GM18499 (cell line): ENCODE measurements at regions not wholly inside any gene's neighbourhood (a gene's known extent, or its start where the extent isn't known, plus 50 kb on each side); places are given as distances from the start of the nearest gene placed in this dataset.
"Not testable (repeated sequence)": the region's sequence is repeated elsewhere in the genome, so short reads cannot be mapped to it uniquely, and the experiment has no call there.

Experiments
- ATAC-seq: cut with Tn5 transposase; IDR thresholded peaks from one replicate; pipeline ENCODE4 v1.9.1; 2021; ENCODE audit warnings: moderate number of reproducible peaks; ENCODE audit not compliant: insufficient read depth, unreplicated experiment

- no peak for ATAC-seq
Measured at GRCh38 chr7:68025369-68025768, 1028.7 kb downstream of the TYW1 start.

- ATAC-seq: no peak
Measured at GRCh38 chr7:68030530-68030929, 1033.9 kb downstream of the TYW1 start.

GRCh38 chr7:68031180-68031943, 1034.7 kb downstream of the TYW1 start:
- ATAC-seq: no peak

- ATAC-seq: no peak
Measured at GRCh38 chr7:68038621-68039314, 1042.1 kb downstream of the TYW1 start.

- ATAC-seq: no peak
Measured at GRCh38 chr7:68041554-68041953, 1044.9 kb downstream of the TYW1 start.

- no peak for ATAC-seq
Measured at GRCh38 chr7:68043546-68043945, 1046.9 kb downstream of the TYW1 start.

GRCh38 chr7:68050627-68051026, 1054.0 kb downstream of the TYW1 start:
- no peak for ATAC-seq

- ATAC-seq: no peak
Measured at GRCh38 chr7:68058014-68058413, 1061.4 kb downstream of the TYW1 start.

GRCh38 chr7:68063171-68063570, 1066.5 kb downstream of the TYW1 start:
- no peak for ATAC-seq

- no peak for ATAC-seq
Measured at GRCh38 chr7:68065581-68065980, 1068.9 kb downstream of the TYW1 start.

GRCh38 chr7:68067845-68068244, 1071.2 kb downstream of the TYW1 start:
- no peak for ATAC-seq

GRCh38 chr7:68070992-68071391, 1074.4 kb downstream of the TYW1 start:
- no peak for ATAC-seq

GRCh38 chr7:68073701-68074100, 1077.1 kb downstream of the TYW1 start:
- no peak for ATAC-seq

GRCh38 chr7:68074242-68074641, 1077.6 kb downstream of the TYW1 start:
- ATAC-seq: no peak

GRCh38 chr7:68078157-68078710, 1081.6 kb downstream of the TYW1 start:
- ATAC-seq: no peak

GRCh38 chr7:68082066-68082960, 1085.7 kb downstream of the TYW1 start:
- ATAC-seq: not testable (repeated sequence)

- not testable (repeated sequence) for ATAC-seq
Measured at GRCh38 chr7:68082961-68083657, 1086.5 kb downstream of the TYW1 start.

- no peak for ATAC-seq
Measured at GRCh38 chr7:68087401-68087800, 1090.8 kb downstream of the TYW1 start.

GRCh38 chr7:68088879-68089278, 1092.2 kb downstream of the TYW1 start:
- ATAC-seq: no peak

- not testable (repeated sequence) for ATAC-seq
Measured at GRCh38 chr7:68090256-68090655, 1093.6 kb downstream of the TYW1 start.
